CD4-positive, alpha-beta T cell (primary cell): ENCODE measurements at regions not wholly inside any gene's neighbourhood (a gene's known extent, or its start where the extent isn't known, plus 50 kb on each side); places are given as distances from the start of the nearest gene placed in this dataset.

ENCODE experiments used
- ATAC-seq: fragments of 200-7000 bp; cut with Tn5 transposase; one replicate; pipeline ENCODE4 v1.10.0; 2022; ENCODE audit warnings: mild to moderate bottlenecking; ENCODE audit not compliant: poor library complexity
- CTCF ChIA-PET: fragments of 350-600 bp; sonication (Branson Sonifier 250); formaldehyde crosslinking; loops from one replicate; lab custom pipeline; 2021; ENCODE audit warnings: antibody characterized with exemption, inconsistent platforms; lab: Charles Lee
- POLR2A ChIA-PET: fragments of 350-600 bp; sonication (Branson Sonifier 250); formaldehyde crosslinking; loops from one replicate; lab custom pipeline; 2021; ENCODE audit warnings: antibody characterized with exemption, inconsistent platforms; lab: Charles Lee
- DNase-seq, 14 experiments: peaks; one replicate each; pipeline ENCODE4 v3.0.0-alpha.2; 2013 to 2020; ENCODE audit warnings: mixed read lengths in 2 of 14
- H3K27ac ChIP-seq, 2 donors: one replicate each; pipeline versions ENCODE4 v1.5.1 to v1.7.0; 2013; ENCODE audit warnings: low read length in 2 of 2, low read depth in 1 of 2, mild to moderate bottlenecking in 1 of 2
- H3K27me3 ChIP-seq, 2 experiments: 1 replicate in 1 of 2; 2 replicates in 1 of 2; pipeline versions ENCODE4 v1.6.1 to v1.7.0; 2013; ENCODE audit warnings: low read length in 2 of 2, control low read depth in 1 of 2, mild to moderate bottlenecking in 1 of 2, moderate library complexity in 1 of 2; ENCODE audit not compliant: insufficient read depth in 2 of 2, control insufficient read depth in 1 of 2
- H3K36me3 ChIP-seq: one replicate; pipeline ENCODE4 v1.6.1; 2013; ENCODE audit warnings: low read length, control low read depth; ENCODE audit not compliant: insufficient read depth
- H3K4me1 ChIP-seq: one replicate; pipeline ENCODE4 v1.6.1; 2013; ENCODE audit warnings: low read length, control low read depth; ENCODE audit not compliant: insufficient read depth
- H3K4me3 ChIP-seq: one replicate; pipeline ENCODE4 v1.5.1; 2013; ENCODE audit warnings: mild to moderate bottlenecking, low read length, moderate library complexity
- H3K9me3 ChIP-seq, 2 experiments: 1 replicate in 1 of 2; 2 replicates in 1 of 2; pipeline versions ENCODE4 v1.6.1 to v1.7.0; 2013; ENCODE audit warnings: low read length in 2 of 2, mild to moderate bottlenecking in 2 of 2, control low read depth in 1 of 2, moderate library complexity in 1 of 2; ENCODE audit not compliant: control insufficient read depth in 1 of 2, insufficient read depth in 1 of 2
- H3K27ac Mint-ChIP-seq: one replicate; pipeline ENCODE4 v1.8.0; 2020; ENCODE audit warnings: mixed read lengths
- H3K27me3 Mint-ChIP-seq: one replicate; pipeline ENCODE4 v1.8.0; 2021; ENCODE audit warnings: mixed read lengths
- H3K36me3 Mint-ChIP-seq: one replicate; pipeline ENCODE4 v1.8.0; 2021; ENCODE audit warnings: low read depth, mixed read lengths
- H3K4me1 Mint-ChIP-seq: one replicate; pipeline ENCODE4 v1.8.0; 2021; ENCODE audit warnings: low read depth, mixed read lengths
- H3K4me3 Mint-ChIP-seq: one replicate; pipeline ENCODE4 v1.8.0; 2020; ENCODE audit warnings: mild to moderate bottlenecking, mixed read lengths
- H3K9me3 Mint-ChIP-seq: one replicate; pipeline ENCODE4 v1.8.0; 2020; ENCODE audit warnings: mixed read lengths
- intact Hi-C, 2 experiments: fragments of 100-400 bp; cut with DNase I in 1 of 2; cut with micrococcal nuclease in 1 of 2; formaldehyde crosslinking; loops; one replicate each; pipeline versions ENCODE4 v1.15.1 to v1.9.0; 2023 to 2025; cut with DNase I, micrococcal nuclease
- TF ChIP-seq, protein P1 (sequence below): fragments of 200-600 bp; IDR thresholded peaks from one replicate; pipeline ENCODE4 v1.8.0; 2022; ENCODE audit warnings: antibody characterized with exemption, mild to moderate bottlenecking

DNA sequence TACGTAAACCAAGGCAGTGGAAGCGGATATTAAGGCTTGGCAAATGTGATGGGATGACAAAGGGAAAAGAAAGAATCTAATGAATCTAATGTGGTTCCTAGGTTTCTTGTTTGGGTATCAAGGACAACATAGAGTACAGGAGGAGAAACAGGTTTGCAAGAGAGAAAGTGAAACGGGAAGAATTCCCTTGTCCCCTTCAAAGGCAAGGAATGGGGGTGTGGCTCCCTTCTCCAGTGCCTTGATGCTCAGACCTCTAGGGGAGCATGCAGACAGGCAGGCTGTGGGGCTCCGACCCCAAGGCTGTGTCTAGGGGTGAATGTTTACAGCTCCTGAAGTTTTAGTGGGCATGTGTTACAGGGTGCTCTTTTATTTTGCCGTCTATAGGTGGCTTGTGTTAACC lies 317.5 kb upstream of the HSF2 start:
- intact Hi-C loops: no loop called here
- Mint-ChIP-seq H3K4me3 (no peak overlapping the region), H3K4me1 (no peaks in the 10 kb centered on the region), H3K27ac (no peak overlapping the region), H3K27me3 (peaks cover 7% of the 10 kb centered on the region), H3K9me3 (no peaks in the 10 kb centered on the region), H3K36me3 (no peaks in the 10 kb centered on the region)
- Histone ChIP-seq H3K27me3 (no peaks in the 10 kb centered on the region), H3K9me3 (no peaks in the 10 kb centered on the region), H3K36me3 (no peaks in the 10 kb centered on the region), H3K4me3 (no peak overlapping the region), H3K4me1 (no peaks in the 10 kb centered on the region), H3K27ac (no peak overlapping the region)
- ATAC-seq (no peak), DNase-seq (no peak)
- ChIA-PET CTCF (no interaction called here), POLR2A (no interaction called here)
- TF ChIP-seq, protein P1, sequence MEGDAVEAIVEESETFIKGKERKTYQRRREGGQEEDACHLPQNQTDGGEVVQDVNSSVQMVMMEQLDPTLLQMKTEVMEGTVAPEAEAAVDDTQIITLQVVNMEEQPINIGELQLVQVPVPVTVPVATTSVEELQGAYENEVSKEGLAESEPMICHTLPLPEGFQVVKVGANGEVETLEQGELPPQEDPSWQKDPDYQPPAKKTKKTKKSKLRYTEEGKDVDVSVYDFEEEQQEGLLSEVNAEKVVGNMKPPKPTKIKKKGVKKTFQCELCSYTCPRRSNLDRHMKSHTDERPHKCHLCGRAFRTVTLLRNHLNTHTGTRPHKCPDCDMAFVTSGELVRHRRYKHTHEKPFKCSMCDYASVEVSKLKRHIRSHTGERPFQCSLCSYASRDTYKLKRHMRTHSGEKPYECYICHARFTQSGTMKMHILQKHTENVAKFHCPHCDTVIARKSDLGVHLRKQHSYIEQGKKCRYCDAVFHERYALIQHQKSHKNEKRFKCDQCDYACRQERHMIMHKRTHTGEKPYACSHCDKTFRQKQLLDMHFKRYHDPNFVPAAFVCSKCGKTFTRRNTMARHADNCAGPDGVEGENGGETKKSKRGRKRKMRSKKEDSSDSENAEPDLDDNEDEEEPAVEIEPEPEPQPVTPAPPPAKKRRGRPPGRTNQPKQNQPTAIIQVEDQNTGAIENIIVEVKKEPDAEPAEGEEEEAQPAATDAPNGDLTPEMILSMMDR: no peak

DNA sequence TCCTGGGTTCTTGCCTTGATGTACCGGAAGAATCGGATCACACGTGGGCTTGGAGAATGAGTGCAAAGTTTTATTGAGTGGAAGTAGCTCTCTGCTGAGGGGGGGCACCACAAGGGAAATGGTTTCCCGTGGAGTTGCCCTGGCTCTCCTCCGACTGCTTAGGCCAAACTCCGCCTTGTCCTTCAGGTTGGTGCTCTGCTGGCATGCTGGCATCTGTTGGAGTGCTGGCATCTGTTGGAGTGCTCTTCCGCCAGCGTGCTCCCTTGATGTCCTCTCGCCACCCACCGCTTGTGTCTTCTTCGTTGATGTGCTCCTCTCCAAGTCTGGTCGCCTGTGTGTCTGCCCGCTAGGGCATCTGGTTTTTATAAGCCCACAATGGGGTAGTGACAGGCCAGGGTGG lies 317.1 kb upstream of the HSF2 start:
- intact Hi-C loops: no loop called here
- TF ChIP-seq, protein P1: no peak
- no peak for DNase-seq
- no peaks in the 10 kb centered on the region for H3K9me3 Mint-ChIP-seq
- H3K36me3 Mint-ChIP-seq: no peaks in the 10 kb centered on the region
- ChIA-PET CTCF (no interaction called here), POLR2A (no interaction called here)
- H3K27me3 Mint-ChIP-seq: peaks cover 7% of the 10 kb centered on the region
- H3K4me3 ChIP-seq: no peak overlapping the region
- no peak overlapping the region for H3K27ac Mint-ChIP-seq
- no peaks in the 10 kb centered on the region for H3K4me1 Mint-ChIP-seq
- no peaks in the 10 kb centered on the region for H3K27me3 ChIP-seq
- no peaks in the 10 kb centered on the region for H3K36me3 ChIP-seq
- no peak overlapping the region for H3K27ac ChIP-seq
- ATAC-seq: no peak
- no peaks in the 10 kb centered on the region for H3K9me3 ChIP-seq
- H3K4me3 Mint-ChIP-seq: no peak overlapping the region
- H3K4me1 ChIP-seq: no peaks in the 10 kb centered on the region

DNA sequence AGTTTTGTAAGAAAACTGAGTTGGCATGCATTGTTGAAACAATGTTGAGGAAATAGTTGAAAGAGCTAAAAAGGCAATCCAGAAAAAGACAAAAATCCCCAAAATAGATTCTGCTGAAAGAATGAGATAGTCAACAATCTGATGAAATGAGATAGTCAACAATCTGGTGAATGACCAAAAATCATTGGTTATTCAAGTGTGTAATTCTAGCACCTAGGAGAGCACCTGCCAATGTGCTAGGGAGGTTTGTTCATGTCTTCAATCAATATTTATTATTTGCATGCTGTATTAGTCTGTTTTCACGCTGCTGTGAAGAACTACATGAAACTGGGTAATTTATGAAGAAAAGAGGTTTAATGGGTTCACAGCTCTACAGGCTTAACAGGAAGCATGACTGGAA lies 307.1 kb upstream of the HSF2 start:
- Mint-ChIP-seq H3K4me1 (no peaks in the 10 kb centered on the region), H3K9me3 (no peaks in the 10 kb centered on the region), H3K27me3 (peaks cover 3% of the 10 kb centered on the region), H3K4me3 (no peak overlapping the region), H3K36me3 (no peaks in the 10 kb centered on the region), H3K27ac (no peak overlapping the region)
- POLR2A ChIA-PET: no interaction called here
- no peaks in the 10 kb centered on the region for H3K36me3 ChIP-seq
- H3K4me3 ChIP-seq: no peak overlapping the region
- DNase-seq (no peak), ATAC-seq (no peak)
- intact Hi-C loops: no loop called here
- H3K27me3 ChIP-seq: no peaks in the 10 kb centered on the region
- TF ChIP-seq, protein P1: no peak
- H3K27ac ChIP-seq: no peak overlapping the region
- CTCF ChIA-PET: no interaction called here
- no peaks in the 10 kb centered on the region for H3K4me1 ChIP-seq
- H3K9me3 ChIP-seq: peaks cover 0 to 3% of the 10 kb centered on the region in 2 experiments
